Stimulated activated CD4-positive, alpha-beta T cell treated with anti-CD3 and anti-CD28 coated beads, Interleukin-4, amount 100 ng/mL, for 24 hours (primary cell): ENCODE measurements at regions not wholly inside any gene's neighbourhood (a gene's known extent, or its start where the extent isn't known, plus 50 kb on each side); places are given as distances from the start of the nearest gene placed in this dataset.
"Not testable (repeated sequence)": the region's sequence is repeated elsewhere in the genome, so short reads cannot be mapped to it uniquely, and the experiment has no call there.

ENCODE experiments used
- DNase-seq: peaks from one replicate; pipeline ENCODE4 v3.0.0-alpha.2; 2020

DNA sequence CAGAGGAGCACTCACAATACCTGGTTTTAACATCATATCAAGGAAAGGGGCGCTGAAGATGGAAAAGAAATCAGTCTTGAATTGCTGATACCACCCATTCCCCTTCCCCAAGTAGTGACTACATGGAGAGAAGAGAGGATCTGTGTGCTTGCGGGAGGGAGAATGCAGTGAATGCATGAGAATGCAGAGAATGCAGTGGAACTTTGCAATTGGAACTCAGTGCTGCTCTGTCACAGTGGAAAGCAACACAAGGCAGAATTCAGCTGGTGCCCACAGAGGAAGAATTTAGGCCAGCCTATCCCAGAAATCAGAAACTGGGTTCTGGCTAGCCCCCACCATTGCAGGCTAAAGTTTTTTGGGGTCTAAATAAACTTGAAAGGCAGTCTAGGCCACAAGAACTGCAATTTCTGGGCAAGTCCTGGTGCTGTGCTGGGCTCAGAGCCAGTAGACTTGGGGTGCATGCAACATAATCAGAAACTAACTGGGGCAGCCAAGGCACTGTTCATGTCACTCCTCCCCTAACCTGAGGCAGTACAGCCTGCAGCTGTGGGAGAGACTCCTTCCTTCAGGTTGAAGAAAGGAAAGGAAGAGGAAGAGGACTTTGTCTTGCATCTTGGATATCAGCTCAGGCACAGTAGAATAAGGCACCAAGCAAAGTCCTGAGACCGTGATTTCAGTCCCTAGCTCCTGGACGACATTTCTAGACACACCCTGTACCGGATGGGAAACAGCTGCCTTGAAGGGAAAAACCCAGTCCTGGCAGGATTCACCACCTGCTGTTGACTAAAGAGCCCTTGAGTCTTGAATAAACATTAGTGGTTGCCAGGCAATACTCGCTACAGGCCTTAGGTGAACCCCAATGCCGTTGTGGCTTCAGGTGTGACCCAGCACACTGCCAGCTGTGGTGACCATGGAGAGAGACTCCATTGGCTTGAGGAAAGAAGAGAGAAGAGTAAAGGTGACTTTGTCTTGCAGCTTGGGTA, 329.3 kb downstream of the TBL1XR1 start:
- no peak for DNase-seq

DNA sequence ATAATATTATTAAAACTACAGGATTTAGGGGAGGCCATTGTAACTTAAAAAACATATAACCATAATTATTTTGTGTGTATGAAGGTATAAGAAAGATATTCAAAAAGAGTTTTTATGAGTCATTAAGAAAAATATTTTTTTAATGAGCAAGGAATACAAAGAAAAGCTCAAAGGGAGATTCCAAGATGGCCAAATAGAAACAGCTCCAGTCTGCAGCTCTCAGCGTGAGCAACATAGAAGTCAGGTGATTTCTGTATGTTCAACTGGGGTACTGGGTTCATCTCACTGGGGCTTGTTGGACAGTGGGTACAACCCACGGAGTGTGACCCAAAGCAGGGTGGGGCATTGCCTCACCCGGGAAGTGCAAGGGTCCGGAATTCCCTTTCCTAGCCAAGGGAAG, 336.1 kb downstream of the TBL1XR1 start:
- no peak for DNase-seq

DNA sequence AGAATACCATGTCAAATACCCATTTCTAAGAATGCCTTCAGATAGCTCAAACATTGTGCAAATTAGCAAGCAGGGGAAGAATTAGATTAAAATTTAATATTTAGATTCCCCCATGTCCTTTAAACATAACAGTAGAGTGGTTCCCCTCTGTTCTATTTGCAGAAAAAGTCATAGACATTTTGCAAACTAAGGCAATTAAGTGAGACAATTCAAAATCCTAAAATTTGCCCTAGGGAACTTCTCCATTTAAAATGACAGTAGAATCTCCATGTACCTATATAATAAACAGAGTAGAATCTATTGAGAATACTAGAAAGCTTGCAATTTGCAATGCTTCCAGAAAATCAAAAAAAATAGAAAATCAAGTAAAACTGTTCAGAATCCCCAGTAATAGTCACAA, 340.6 kb downstream of the TBL1XR1 start:
- DNase-seq: no peak

DNA sequence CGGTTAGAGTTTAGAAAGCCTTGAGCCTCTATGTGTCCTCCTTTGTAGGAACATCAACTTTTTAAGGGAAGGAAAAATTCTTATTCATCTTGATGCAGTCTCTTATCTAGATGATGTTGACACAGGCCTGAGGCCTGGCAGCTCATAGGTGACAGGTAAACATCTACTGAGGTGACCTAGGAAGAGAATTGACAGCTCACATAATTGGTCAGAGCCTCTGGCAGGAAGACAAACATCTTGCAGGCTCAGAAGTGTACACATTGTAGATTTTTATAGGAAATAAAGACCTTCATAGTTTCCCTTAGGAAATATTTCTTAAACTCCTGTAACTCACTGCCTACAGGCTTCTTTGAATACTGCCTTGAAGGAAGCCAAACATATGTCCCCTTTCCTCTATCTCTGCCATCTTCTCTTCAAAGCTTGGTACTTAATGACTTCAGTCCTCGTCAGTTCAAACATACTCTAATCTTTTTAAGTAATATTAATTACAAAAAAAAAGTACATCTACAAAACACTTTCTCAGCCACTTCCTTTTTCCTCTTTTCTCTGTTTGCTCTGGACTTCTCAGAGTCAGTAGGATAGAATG, 341.3 kb downstream of the TBL1XR1 start:
- no peak for DNase-seq

DNA sequence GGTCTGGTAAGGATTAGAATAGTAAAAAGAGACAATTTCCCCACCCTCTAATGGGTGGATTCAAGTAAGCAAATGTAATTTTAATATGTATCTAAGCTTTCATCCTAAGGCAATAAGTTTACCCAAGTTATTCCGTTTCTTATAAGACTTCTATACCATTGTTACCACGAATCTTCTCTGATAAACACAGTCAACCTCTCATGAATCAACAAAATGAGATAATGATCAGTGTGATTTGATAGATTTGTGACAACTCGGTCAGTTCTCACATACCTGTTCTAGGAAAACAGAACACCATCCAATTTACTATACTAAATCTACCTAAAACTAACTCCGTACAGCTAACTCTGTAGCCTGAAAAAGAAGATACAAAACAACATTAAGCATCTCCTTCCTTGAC, 342.1 kb downstream of the TBL1XR1 start:
- DNase-seq: no peak

DNA sequence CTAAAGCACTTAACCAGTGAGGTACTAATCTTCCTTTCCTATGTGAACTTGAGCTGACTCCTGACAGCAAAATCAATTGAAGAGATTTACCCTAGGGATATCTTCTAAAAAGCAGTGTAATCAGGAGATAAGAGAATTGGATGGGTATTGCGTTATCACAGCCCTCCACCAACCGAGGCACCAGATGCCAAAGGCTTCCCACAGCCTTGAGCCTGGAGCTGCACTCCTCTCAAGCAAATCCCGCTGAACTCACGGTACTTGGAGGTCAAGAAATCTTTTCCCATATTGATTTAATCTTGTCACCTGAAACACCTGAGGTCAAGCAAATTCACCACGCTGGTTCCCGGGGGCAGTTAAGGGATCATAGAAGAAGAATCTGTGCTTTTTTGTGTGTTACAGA, 346.8 kb downstream of the TBL1XR1 start:
- DNase-seq: no peak

DNA sequence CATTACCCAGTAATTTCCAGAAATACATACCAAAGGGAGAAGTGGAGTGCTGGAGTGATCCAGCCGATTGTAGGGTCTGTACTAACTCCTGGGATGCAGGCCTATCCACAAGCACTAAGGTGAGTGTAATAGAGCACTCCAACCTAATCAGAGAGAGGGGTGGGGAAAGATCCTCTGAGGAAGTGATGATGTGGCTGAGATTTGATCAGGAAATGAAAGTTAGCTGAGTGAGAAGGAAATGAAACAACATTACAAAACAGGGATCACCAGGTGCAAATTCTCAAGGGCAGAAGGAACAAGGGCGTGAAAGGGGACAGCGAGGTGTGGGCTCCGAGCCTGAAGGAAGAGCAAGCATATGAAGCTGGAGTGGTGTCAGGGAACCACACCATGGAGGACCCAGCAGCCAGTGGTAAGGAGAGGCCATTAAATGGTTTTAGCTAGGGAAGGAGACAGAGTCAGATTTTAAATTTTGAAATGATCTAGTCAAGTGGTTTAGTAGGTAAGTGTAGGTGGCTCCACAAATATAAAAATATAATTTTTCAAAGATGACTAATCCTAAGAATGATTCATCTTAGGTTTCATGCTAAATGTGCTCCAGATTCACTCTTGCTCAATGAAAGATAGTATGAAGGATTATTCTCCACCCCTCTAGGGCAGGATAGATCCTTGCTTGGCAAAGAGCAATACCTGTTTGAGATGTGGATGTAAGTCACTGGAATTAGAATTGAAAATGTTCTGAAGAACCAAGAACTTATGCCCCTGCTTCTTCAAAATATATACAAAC, 348.7 kb downstream of the TBL1XR1 start:
- no peak for DNase-seq

DNA sequence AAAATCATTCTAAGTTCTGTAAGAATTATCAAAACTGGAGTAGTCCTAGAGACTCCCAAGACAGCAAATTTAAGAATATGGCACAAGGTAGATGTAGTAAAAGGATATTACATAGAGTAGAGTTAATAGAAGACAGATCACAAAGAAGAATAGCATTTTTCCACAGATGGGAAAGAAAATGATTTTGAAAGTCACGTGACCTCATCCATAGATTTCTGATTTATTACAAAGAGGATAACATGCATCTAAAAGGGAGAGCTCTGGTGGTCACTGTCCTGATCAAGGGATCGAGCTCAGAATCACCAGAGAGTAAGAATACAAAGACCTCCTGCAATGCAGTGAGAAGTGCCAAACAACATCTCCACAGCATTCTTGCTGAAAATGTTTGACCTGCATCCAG, 354.4 kb downstream of the TBL1XR1 start:
- no peak for DNase-seq

DNA sequence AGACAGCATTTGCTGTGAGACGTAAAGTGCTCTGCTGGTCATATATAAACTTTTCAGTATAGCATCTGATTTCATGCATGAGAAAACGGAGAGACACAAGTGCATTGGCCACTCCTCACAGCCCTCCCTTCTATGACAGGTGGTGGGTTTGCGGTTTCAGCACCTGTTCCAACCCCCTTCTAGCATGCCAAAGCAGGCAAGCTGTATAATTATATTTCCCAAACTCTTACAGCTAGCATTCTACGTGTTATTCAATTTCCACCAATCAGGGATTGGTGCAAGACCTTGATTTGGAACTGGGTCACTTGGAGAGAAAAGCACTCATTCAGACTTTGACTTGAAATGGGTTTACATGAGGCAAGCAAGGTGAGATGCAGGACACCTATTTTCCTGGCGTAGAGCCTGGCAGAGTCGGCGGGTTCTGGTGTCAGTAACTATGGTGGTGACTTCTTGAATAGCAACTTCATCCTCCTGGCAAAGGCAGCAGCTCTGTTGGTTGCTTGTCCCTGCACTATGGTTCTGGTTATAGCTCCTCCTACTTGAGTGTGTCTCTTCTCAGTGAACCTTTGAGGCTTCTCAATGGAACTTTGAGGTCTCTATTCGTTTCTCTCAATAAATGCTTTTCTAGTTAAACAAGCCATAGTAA, 356.5 kb downstream of the TBL1XR1 start:
- no peak for DNase-seq

DNA sequence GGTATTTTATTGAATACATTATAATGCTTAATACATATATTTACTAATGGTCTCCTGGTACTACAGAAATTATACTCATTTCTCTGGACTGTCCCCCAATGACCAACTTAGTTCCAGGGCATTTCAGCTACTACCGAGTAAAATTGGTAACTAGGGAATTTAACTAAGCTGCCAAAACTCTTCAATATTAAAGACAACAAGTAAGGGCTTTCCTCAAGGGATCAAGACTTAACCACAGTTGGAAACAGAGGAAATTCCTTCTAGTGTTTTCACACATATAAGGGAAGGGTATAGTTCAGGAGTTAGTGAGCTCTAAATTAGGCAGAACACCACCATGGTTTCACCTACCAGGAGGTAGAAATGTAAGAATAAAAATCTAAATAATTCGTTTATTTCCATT, 357.4 kb downstream of the TBL1XR1 start:
- DNase-seq: no peak

DNA sequence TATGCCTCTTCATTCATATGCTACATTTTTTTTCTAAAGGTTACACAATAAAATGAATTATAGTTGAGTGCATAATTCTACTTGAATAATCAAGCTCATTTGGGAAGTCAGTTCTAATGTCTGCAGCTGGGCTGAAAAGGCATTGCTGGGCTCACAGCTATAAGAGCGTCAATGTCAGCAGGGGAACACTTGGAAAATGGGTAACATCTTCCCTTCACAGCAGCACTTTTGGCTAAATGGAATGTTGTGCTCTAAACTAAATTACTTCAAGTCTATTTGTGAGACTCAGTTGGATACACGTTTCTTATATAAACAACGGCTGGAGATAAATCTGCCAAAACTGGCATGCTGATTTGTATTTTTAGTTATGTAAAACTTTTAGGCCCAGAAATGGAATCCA, 357.8 kb downstream of the TBL1XR1 start:
- no peak for DNase-seq

DNA sequence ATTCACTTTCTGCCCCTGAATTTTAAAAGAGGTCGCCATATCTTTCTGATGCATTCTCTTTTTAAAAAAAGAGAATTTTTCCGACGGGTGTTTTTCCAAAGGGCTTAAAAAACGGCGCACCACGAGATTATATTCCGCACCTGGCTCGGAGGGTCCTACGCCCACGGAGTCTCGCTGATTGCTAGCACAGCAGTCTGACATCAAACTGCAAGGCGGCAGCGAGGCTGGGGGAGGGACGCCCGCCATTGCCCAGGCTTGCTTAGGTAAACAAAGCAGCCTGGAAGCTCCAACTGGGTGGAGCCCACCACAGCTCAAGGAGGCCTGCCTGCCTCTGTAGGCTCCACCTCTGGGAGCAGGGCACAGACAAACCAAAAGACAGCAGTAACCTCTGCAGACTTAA, 370.0 kb downstream of the TBL1XR1 start:
- not testable (repeated sequence) for DNase-seq

DNA sequence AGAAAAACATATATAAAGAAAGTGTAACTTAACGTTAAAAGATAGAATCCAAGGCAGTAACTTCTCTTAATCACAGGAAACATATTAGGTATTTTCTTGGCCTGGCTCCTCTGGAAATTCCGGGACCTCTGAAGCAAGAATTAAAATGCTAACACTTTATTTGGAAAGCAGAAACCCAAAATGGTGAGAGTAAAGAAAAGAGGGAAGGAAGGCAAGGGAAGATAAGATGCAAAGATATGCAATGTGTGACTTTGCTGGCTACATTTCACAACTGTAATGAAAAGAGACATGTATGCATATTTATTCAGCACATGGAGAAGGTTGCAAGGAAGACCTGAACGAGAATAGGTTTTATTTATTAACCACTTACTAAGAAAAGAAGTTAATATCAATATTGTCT, 372.5 kb downstream of the TBL1XR1 start:
- no peak for DNase-seq

DNA sequence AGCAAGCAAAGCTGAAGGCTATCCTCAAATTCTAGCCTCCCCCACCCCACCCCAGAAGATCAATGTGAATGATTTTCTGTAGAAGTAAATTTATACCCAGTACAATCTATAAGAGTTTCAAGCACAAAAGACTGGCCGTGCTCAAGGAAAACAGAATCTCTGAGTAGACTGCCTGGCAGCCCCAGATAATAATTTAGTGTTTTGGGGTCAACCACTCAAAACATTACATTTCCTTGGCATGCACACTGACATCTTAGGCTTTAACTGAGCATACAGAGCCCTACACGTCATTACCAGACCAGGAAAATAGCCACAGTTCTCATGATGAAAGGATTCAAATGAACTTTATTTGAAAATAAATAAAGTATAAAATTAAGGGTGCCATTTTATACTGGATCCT, 376.5 kb downstream of the TBL1XR1 start:
- no peak for DNase-seq

DNA sequence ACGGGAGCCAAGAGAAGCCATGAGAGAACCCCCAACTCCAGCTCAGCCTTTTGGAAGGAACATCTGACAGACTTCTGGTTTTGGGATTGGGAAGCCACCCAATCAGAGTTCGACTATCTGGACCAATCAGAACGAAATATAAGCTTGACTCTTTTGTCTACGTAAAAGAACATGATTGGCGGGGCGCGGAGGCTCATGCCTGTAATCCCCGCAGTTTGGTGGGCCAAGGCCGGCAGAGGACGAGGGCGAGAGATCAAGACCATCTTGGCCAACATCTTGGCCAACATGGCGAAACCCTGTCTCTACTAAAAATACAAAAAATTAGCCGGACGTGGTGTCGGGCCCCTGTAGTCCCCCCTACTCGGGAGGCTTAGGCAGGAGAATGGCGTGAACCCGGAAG, 380.3 kb downstream of the TBL1XR1 start:
- no peak for DNase-seq

DNA sequence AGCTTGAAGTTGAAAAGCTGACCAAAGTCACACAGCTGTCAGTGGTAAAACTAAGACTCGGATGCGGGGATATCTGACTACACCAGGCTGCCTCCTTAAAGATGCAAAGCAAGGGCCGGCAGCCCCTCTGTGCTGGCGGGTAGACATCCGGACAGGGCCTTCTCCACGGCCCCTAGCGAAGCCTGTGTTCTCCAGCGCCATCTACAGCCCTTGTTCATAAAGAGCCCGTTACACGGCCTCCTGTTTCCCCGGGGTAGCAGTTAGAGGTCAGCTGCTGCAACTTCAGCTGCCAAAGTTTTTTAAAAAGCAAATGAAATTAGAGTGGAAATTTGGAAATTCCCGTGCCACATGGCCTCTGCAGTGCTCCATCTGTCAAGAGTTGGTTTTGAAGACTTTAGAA, 383.0 kb downstream of the TBL1XR1 start:
- no peak for DNase-seq

DNA sequence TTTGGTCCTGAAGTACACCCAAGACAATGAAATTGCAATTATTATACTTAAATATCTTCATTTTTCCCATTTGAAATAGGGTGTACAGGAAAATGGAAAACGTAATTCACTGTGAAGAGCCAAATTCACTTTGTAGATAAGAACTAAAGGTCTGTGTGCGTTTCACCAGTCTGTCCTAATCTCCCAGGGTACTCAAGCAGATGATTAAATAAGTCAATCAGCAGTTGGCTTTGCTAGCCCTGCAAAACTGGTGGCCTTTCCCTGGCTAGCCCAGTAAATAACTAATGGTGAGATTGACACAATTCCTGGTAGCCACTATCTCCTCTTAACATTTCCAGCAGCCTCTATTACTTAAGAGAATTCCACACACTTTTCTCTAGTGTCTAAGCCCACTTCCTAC, 389.3 kb downstream of the TBL1XR1 start:
- DNase-seq: no peak

DNA sequence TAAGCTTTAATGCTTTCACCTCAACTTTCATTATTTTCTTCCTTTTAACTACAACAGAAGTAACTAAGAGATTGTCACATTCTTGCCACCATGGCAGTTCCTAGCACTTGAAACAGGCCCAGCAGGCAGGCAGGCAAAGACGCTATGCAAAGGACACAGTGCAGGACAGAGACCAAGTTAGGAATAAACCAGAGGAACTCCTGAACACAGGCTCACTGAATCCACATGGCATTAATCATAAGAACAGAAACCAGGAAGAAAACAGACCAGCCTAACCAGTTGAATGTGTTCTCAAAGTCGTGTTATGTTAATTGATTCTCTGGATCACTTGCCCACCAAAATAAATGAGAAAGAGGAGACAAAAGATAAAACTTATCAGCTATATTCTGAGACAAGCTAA, 397.6 kb downstream of the TBL1XR1 start:
- DNase-seq: no peak

DNA sequence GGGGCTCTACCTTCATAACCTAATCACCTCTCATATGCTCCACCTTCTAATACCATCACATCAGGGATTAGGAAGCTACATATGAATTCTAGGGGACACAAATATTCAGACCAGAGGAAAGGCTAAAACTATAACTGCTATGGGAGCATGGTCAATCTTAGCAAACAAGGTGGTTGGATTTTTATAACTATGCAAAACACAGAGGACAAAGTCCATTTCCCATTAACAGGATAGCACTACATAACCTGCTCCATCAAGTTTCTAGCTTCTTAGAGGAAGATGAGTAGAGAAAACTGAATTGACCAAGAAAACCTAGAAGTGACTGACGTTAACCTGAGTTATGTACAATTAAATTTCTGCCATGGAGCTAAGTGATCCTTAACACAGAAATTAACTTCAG, 398.6 kb downstream of the TBL1XR1 start:
- no peak for DNase-seq

DNA sequence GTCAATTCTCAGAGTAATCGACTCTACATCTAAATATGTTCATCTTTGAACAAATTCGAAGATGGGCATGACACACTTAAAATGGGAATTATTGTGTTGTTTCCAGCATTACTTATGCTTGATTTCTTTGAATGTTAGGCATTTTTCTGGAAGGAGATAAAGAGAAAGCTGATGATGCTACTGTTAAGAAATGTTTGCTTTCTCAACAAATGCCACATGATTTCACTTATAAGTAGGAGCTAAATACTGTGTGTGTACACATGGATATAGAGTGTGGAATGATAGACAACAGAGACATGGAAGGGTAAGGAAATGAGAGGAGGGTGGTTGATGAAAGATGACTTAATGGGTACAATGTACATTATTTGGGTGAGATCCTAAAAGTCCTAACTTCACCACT, 400.9 kb downstream of the TBL1XR1 start:
- DNase-seq: no peak

DNA sequence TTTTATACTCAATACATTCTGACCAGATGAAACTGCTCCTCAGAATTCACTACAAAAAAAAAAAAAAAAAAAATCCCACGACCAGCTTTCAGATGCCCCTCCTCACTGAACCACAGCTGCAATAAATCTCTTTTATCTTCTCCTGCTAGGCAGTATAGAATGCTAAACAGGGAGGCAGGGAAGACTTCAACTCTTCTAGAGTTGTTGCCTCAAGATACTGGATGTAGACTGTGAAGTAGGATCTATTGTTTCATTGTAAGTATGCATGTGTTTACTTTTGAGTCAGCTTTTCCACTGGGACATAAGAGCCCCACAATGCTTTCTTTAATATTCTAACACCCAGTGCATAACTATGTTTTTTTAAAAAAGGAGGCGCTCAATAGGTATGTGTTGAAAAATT, 401.4 kb downstream of the TBL1XR1 start:
- DNase-seq: no peak

DNA sequence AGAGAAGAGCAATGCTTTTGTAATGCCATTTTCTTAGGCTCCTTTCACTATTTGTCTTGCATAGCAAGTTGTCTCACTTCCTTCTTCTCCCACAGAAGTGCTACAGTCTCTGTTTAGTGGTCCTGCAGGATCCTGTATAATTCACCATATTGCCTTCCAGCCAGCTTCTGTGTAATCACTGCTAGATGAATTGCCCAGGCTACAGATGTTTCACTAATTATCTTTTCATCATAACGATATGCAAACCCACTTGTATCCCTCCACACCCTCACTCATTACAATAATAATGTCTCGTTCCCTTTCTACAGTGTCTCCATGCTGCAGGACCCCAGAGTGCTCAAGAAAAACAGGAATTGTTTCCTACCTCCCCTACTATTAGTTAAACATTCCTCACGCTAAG, 402.9 kb downstream of the TBL1XR1 start:
- no peak for DNase-seq

DNA sequence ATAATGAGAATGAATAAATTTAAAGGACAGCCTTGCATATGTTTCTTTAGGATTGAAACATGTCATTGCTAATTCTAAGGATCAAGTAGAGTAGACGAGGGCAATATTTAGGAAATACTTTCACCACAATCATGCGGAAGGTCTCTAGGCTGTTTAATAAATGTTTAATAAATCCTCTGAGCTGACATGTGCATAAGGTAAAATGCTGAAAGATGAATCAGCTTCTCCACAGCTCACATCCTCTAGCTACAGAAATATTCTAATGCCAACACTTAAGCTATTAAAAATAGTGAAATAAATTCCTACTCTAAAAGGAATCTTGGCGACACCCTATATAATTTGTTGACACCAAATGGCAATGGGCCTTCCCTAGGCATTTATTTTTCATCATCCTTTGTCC, 407.3 kb downstream of the TBL1XR1 start:
- DNase-seq: no peak
